Cardiac muscle cell (in vitro differentiated cells and primary cell): ENCODE measurements at regions not wholly inside any gene's neighbourhood (a gene's known extent, or its start where the extent isn't known, plus 50 kb on each side); places are given as distances from the start of the nearest gene placed in this dataset.
A peak's percentile ranks its signal among the peaks of the same experiment; 100 is the strongest.

Experiments
- DNase-seq, 2 donors: peaks; one replicate each; pipeline versions ENCODE4 v3.0.0 to v3.0.0-alpha.2; 2010 to 2017; ENCODE audit warnings: low read depth in 1 of 2, low spot score in 1 of 2
- H3K27ac ChIP-seq: fragments of 200-600 bp; sonication (generic); 2 replicates; pipeline ENCODE4 v1.5.1; 2016
- H3K27me3 ChIP-seq: fragments of 200-600 bp; sonication (generic); 2 replicates; pipeline ENCODE4 v1.6.0; 2016; ENCODE audit warnings: control low read depth
- H3K36me3 ChIP-seq: fragments of 200-600 bp; sonication (generic); 2 replicates; pipeline ENCODE4 v1.5.1; 2016; ENCODE audit warnings: control low read depth
- H3K4me1 ChIP-seq: fragments of 200-600 bp; sonication (generic); 2 replicates; pipeline ENCODE4 v1.8.1; 2017; ENCODE audit warnings: low read depth, mild to moderate bottlenecking, mixed run types
- H3K4me3 ChIP-seq: fragments of 200-600 bp; sonication (generic); 2 replicates; pipeline ENCODE4 v1.5.1; 2016; ENCODE audit warnings: mild to moderate bottlenecking
- H3K9me3 ChIP-seq: fragments of 200-600 bp; sonication (generic); 2 replicates; pipeline ENCODE4 v1.5.1; 2017; ENCODE audit warnings: low read depth, mild to moderate bottlenecking, control low read depth
- CTCF ChIP-seq: IDR thresholded peaks from 2 replicates; pipeline ENCODE4 v1.5.1; 2012; ENCODE audit warnings: low read depth, mild to moderate bottlenecking, low read length

GRCh38 chr2:114031605-114032505 is 142.0 kb downstream of the ACTR3 start:
- Histone ChIP-seq H3K27ac (no peak overlapping the region), H3K36me3 (no peaks in the 10 kb centered on the region), H3K27me3 (no peaks in the 10 kb centered on the region), H3K4me1 (no peaks in the 10 kb centered on the region), H3K4me3 (no peak overlapping the region), H3K9me3 (no peaks in the 10 kb centered on the region)
- DNase-seq = no peak
- TF ChIP-seq CTCF = no peak

GRCh38 chr2:114032705-114033104 is 142.8 kb downstream of the ACTR3 start:
- Histone ChIP-seq H3K27ac (no peak overlapping the region), H3K4me3 (no peak overlapping the region), H3K27me3 (no peaks in the 10 kb centered on the region), H3K36me3 (no peaks in the 10 kb centered on the region), H3K9me3 (no peaks in the 10 kb centered on the region), H3K4me1 (no peaks in the 10 kb centered on the region)
- no peak for TF ChIP-seq CTCF
- DNase-seq = no peak

GRCh38 chr2:114034742-114035141 is 144.9 kb downstream of the ACTR3 start:
- Histone ChIP-seq H3K36me3 (no peaks in the 10 kb centered on the region), H3K27ac (no peak overlapping the region), H3K4me1 (no peaks in the 10 kb centered on the region), H3K27me3 (no peaks in the 10 kb centered on the region), H3K4me3 (no peak overlapping the region), H3K9me3 (no peaks in the 10 kb centered on the region)
- TF ChIP-seq CTCF = no peak
- DNase-seq = peak in 1 of 2 donors; percentile 1

GRCh38 chr2:114038710-114039109 is 148.8 kb downstream of the ACTR3 start:
- TF ChIP-seq CTCF = no peak
- no peak for DNase-seq
- no peaks in the 10 kb centered on the region for H3K4me1 ChIP-seq
- no peak overlapping the region for H3K4me3 ChIP-seq
- no peaks in the 10 kb centered on the region for H3K9me3 ChIP-seq
- no peaks in the 10 kb centered on the region for H3K36me3 ChIP-seq
- no peaks in the 10 kb centered on the region for H3K27me3 ChIP-seq
- no peak overlapping the region for H3K27ac ChIP-seq

- no peaks in the 10 kb centered on the region for H3K4me1 ChIP-seq
- no peak overlapping the region for H3K4me3 ChIP-seq
- H3K27ac ChIP-seq = no peak overlapping the region
- no peaks in the 10 kb centered on the region for H3K27me3 ChIP-seq
- DNase-seq = no peak
- H3K9me3 ChIP-seq = no peaks in the 10 kb centered on the region
- TF ChIP-seq CTCF = no peak
- H3K36me3 ChIP-seq = no peaks in the 10 kb centered on the region
Measured at GRCh38 chr2:114039677-114040076, 149.8 kb downstream of the ACTR3 start.
